A673 (cell line): ENCODE measurements at regions not wholly inside any gene's neighbourhood (a gene's known extent, or its start where the extent isn't known, plus 50 kb on each side); places are given as distances from the start of the nearest gene placed in this dataset.

Experiments
- CTCF ChIP-seq: fragments of 300-800, 200-600 bp; sonication (generic); conservative IDR thresholded peaks from 2 replicates; pipeline ENCODE4 v1.5.1; 2017; ENCODE audit warnings: low read depth, mild to moderate bottlenecking, antibody characterized with exemption, low read length, moderate library complexity, mixed read lengths
- EZH2 ChIP-seq: fragments of 200-600 bp; sonication (generic); IDR thresholded peaks from 2 replicates; pipeline ENCODE4 v1.6.1; 2017; ENCODE audit warnings: borderline replicate concordance, low read depth, mild to moderate bottlenecking, mixed read lengths, antibody characterized with exemption, low read length; ENCODE audit not compliant: poor library complexity, severe bottlenecking

GRCh38 chr5:168172760-168173223 is 118.7 kb upstream of the WWC1 start:
- TF ChIP-seq CTCF (no peak), EZH2 (no peak)
